ENCODE measurements at regions not wholly inside any gene's neighbourhood (a gene's known extent, or its start where the extent isn't known, plus 50 kb on each side); places are given as distances from the start of the nearest gene placed in this dataset.

DNA sequence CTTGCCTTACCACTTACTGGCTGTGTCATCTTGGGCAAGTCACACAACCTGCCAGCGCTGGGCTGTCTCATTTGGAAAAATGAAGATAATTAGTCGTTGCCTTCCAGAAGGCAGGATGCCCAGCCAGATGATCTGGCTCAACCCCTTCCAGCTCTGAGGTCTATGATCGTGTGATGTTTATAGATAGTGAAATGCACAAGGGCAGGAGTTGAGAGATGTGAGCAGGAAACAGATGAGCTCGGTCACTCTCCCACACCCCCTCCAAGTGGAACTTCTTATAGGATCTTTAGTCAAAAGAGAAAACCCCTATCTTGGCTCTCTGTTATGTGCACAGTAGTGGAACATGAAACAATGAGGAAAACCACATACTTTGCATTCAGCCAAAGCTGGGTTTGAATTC lies 336.8 kb upstream of the PPARGC1A start:
- no peak for TF ChIP-seq POLR2A (IDR thresholded peaks at IDR 0.05)
- TF ChIP-seq, protein P1, sequence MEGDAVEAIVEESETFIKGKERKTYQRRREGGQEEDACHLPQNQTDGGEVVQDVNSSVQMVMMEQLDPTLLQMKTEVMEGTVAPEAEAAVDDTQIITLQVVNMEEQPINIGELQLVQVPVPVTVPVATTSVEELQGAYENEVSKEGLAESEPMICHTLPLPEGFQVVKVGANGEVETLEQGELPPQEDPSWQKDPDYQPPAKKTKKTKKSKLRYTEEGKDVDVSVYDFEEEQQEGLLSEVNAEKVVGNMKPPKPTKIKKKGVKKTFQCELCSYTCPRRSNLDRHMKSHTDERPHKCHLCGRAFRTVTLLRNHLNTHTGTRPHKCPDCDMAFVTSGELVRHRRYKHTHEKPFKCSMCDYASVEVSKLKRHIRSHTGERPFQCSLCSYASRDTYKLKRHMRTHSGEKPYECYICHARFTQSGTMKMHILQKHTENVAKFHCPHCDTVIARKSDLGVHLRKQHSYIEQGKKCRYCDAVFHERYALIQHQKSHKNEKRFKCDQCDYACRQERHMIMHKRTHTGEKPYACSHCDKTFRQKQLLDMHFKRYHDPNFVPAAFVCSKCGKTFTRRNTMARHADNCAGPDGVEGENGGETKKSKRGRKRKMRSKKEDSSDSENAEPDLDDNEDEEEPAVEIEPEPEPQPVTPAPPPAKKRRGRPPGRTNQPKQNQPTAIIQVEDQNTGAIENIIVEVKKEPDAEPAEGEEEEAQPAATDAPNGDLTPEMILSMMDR (IDR thresholded peaks at IDR 0.05), result no peak
